Activated CD4-positive, alpha-beta T cell treated with anti-CD3 and anti-CD28 coated beads for 36 hours (primary cell): ENCODE measurements at regions not wholly inside any gene's neighbourhood (a gene's known extent, or its start where the extent isn't known, plus 50 kb on each side); places are given as distances from the start of the nearest gene placed in this dataset.

ENCODE experiments used
- ATAC-seq: fragments of 200-7000 bp; cut with Tn5 transposase; one replicate; pipeline ENCODE4 v1.10.0; 2021; ENCODE audit warnings: mild to moderate bottlenecking, moderate library complexity
- CTCF ChIA-PET: fragments of 350-600 bp; sonication (Branson Sonifier 250); formaldehyde crosslinking; loops from one replicate; lab custom pipeline; 2021; ENCODE audit warnings: antibody characterized with exemption; lab: Charles Lee
- POLR2A ChIA-PET: fragments of 350-600 bp; sonication (Branson Sonifier 250); formaldehyde crosslinking; loops from one replicate; lab custom pipeline; 2021; ENCODE audit warnings: antibody characterized with exemption, inconsistent platforms; lab: Charles Lee
- DNase-seq: peaks from one replicate; pipeline ENCODE4 v3.0.0-alpha.2; 2020
- H3K27ac Mint-ChIP-seq: one replicate; pipeline ENCODE4 v1.8.0; 2021; ENCODE audit warnings: mixed read lengths
- H3K27me3 Mint-ChIP-seq: one replicate; pipeline ENCODE4 v1.8.0; 2021; ENCODE audit warnings: mixed read lengths
- H3K36me3 Mint-ChIP-seq: one replicate; pipeline ENCODE4 v1.8.0; 2021; ENCODE audit warnings: low read depth, mixed read lengths
- H3K4me1 Mint-ChIP-seq: one replicate; pipeline ENCODE4 v1.8.0; 2021; ENCODE audit warnings: mixed read lengths
- H3K4me3 Mint-ChIP-seq: one replicate; pipeline ENCODE4 v1.8.0; 2021; ENCODE audit warnings: mild to moderate bottlenecking, moderate library complexity, mixed read lengths
- H3K9me3 Mint-ChIP-seq: one replicate; pipeline ENCODE4 v1.8.0; 2021; ENCODE audit warnings: low read depth, mixed read lengths
- intact Hi-C, 2 experiments: fragments of 100-400 bp; cut with DNase I in 1 of 2; cut with micrococcal nuclease in 1 of 2; formaldehyde crosslinking; loops; one replicate each; pipeline versions ENCODE4 v1.14.2 to v1.15.1; 2022 to 2024; cut with DNase I, micrococcal nuclease

- no peaks in the 10 kb centered on the region for H3K4me1 Mint-ChIP-seq
- H3K36me3 Mint-ChIP-seq: no peaks in the 10 kb centered on the region
- intact Hi-C loops: no loop called here
- ATAC-seq: no peak
- no peak overlapping the region for H3K27ac Mint-ChIP-seq
- no peak for DNase-seq
- H3K4me3 Mint-ChIP-seq: no peak overlapping the region
- H3K27me3 Mint-ChIP-seq: peaks cover 13% of the 10 kb centered on the region
- CTCF ChIA-PET: interaction anchor here (1.3 kb wide), 1 partner anchor 13 kb away, joined by 8 read pairs; no protein-coding TSS in a partner anchor
- no peaks in the 10 kb centered on the region for H3K9me3 Mint-ChIP-seq
- POLR2A ChIA-PET: no interaction called here
These were observed 66.8 kb upstream of the USP47 start for GRCh38 chr11:11774928-11775327.

- CTCF ChIA-PET: interaction anchor here (0.5 to 1.1 kb wide), 2 partner anchors 45 to 765 kb away, joined by 3 read pairs; no protein-coding TSS in a partner anchor
- Mint-ChIP-seq H3K36me3 (no peaks in the 10 kb centered on the region), H3K4me1 (no peaks in the 10 kb centered on the region), H3K27ac (no peak overlapping the region), H3K4me3 (no peak overlapping the region), H3K27me3 (peaks cover 20% of the 10 kb centered on the region), H3K9me3 (no peaks in the 10 kb centered on the region)
- ATAC-seq (no peak), DNase-seq (no peak)
- intact Hi-C loops: no loop called here
- POLR2A ChIA-PET: no interaction called here
These were observed 68.8 kb upstream of the USP47 start for GRCh38 chr11:11772865-11773515.

GRCh38 chr11:11770921-11771486, 70.8 kb upstream of the USP47 start:
- Mint-ChIP-seq H3K27ac (no peak overlapping the region), H3K4me3 (no peak overlapping the region), H3K9me3 (no peaks in the 10 kb centered on the region), H3K27me3 (peaks cover 18% of the 10 kb centered on the region), H3K36me3 (no peaks in the 10 kb centered on the region), H3K4me1 (no peaks in the 10 kb centered on the region)
- ATAC-seq (no peak), DNase-seq (no peak)
- ChIA-PET CTCF (interaction anchor here (0.6 to 1.1 kb wide), 2 partner anchors 229 to 511 kb away, joined by 3 read pairs; no protein-coding TSS in a partner anchor), POLR2A (no interaction called here)
- intact Hi-C loops: no loop called here

- no peak overlapping the region for H3K27ac Mint-ChIP-seq
- ATAC-seq: no peak
- no peak for DNase-seq
- H3K36me3 Mint-ChIP-seq: no peaks in the 10 kb centered on the region
- no peaks in the 10 kb centered on the region for H3K9me3 Mint-ChIP-seq
- ChIA-PET POLR2A (no interaction called here), CTCF (no interaction called here)
- H3K27me3 Mint-ChIP-seq: peaks cover 16% of the 10 kb centered on the region
- intact Hi-C loops: no loop called here
- H3K4me1 Mint-ChIP-seq: no peaks in the 10 kb centered on the region
- no peak overlapping the region for H3K4me3 Mint-ChIP-seq
These were observed 71.5 kb upstream of the USP47 start for GRCh38 chr11:11770296-11770695.

DNA sequence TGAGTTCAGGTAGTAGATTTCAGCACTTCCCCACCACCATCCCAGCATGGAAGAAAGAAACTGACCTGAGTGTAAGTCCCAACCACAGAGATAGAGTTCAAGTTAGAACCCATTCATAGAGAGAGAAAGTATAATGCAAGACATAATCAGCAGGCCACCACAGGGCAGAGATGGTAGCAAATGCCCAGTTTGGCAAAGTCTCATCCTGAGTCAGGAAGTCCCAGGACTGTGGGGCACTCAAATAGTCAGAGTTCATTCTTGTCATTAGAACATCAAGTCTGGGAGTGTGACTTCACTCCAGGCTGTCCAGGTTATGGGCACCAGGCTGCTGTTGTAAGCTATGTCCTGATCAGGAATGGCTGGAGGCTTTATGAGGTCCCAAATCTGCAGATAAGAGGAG, 72.0 kb upstream of the USP47 start:
- no peak overlapping the region for H3K4me3 Mint-ChIP-seq
- DNase-seq (no peak), ATAC-seq (no peak)
- peaks cover 14% of the 10 kb centered on the region for H3K27me3 Mint-ChIP-seq
- H3K9me3 Mint-ChIP-seq: no peaks in the 10 kb centered on the region
- POLR2A ChIA-PET: no interaction called here
- H3K27ac Mint-ChIP-seq: no peak overlapping the region
- CTCF ChIA-PET: interaction anchor here (0.7 kb wide), 1 partner anchor 260 kb away, joined by 3 read pairs; no protein-coding TSS in a partner anchor
- no peaks in the 10 kb centered on the region for H3K36me3 Mint-ChIP-seq
- no peaks in the 10 kb centered on the region for H3K4me1 Mint-ChIP-seq
- intact Hi-C loops: no loop called here

- intact Hi-C loops: no loop called here
- ChIA-PET CTCF (interaction anchor here (0.7 kb wide), 1 partner anchor 260 kb away, joined by 3 read pairs; no protein-coding TSS in a partner anchor), POLR2A (no interaction called here)
- no peak for DNase-seq
- Mint-ChIP-seq H3K27ac (no peak overlapping the region), H3K36me3 (no peaks in the 10 kb centered on the region), H3K9me3 (no peaks in the 10 kb centered on the region), H3K4me1 (no peaks in the 10 kb centered on the region), H3K27me3 (peaks cover 14% of the 10 kb centered on the region), H3K4me3 (no peak overlapping the region)
- ATAC-seq: no peak
These were observed 72.4 kb upstream of the USP47 start for GRCh38 chr11:11769362-11769761.

DNA sequence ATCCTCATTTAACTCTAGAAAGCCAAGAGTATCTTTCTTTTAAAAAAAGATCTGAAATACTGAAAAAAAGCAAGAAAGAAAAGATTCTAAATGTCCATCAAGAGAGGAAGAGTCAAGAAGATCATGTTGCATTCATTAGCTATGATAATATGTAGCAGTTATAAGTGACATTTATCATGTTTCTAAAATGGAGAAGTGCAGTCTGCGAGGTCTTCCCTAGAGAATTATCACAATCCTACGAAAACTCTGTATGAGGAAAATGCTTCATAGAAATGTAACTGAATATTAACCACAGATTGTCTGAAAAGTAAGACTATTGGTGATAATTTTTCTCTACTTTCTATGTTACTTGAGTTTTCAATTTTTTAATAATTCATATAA, 77.4 kb upstream of the USP47 start:
- intact Hi-C loops: no loop called here
- CTCF ChIA-PET: interaction anchor here (1.7 kb wide), 1 partner anchor 203 kb away, joined by 7 read pairs; no protein-coding TSS in a partner anchor
- no peaks in the 10 kb centered on the region for H3K36me3 Mint-ChIP-seq
- no peaks in the 10 kb centered on the region for H3K9me3 Mint-ChIP-seq
- ATAC-seq: no peak
- H3K27me3 Mint-ChIP-seq: peaks cover 17% of the 10 kb centered on the region
- no peak overlapping the region for H3K27ac Mint-ChIP-seq
- H3K4me3 Mint-ChIP-seq: no peak overlapping the region
- POLR2A ChIA-PET: no interaction called here
- DNase-seq: no peak
- H3K4me1 Mint-ChIP-seq: no peaks in the 10 kb centered on the region

DNA sequence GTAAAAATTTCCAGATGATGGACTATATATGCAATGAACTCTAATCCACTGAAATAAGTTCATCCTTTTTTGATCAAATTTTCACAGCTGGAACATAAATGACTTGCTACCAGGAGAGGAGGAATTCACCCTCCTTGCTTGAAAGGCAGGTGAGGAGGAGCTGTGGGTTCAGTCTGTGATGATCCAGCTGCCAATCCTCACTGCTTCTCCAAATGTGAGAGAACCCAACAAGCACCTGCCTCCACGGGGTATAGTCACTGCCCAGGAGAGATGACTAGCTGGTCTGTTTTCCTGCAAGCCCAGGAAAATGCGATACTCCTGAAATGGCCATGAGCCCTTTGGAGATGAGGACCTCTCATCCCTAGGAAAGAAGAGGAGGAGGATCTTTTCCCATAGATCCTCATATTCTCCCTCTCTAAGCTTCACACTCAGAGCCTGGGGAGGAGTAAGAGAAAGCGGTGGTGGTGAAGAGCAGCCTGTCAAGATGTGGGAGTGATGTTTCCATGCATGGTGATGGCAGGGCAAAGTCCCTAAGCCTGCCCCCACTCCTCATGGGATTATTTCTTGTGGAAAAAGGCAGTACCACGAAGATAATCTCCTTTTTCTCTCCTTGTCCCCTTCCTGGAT, 77.9 kb upstream of the USP47 start:
- ChIA-PET POLR2A (no interaction called here), CTCF (interaction anchor here (0.6 to 1.7 kb wide), 3 partner anchors 100 to 672 kb away, joined by 3 to 7 read pairs (median 3); no protein-coding TSS in a partner anchor)
- no peaks in the 10 kb centered on the region for H3K9me3 Mint-ChIP-seq
- no peak overlapping the region for H3K4me3 Mint-ChIP-seq
- H3K4me1 Mint-ChIP-seq: no peaks in the 10 kb centered on the region
- ATAC-seq: no peak
- peaks cover 13% of the 10 kb centered on the region for H3K27me3 Mint-ChIP-seq
- intact Hi-C loops: no loop called here
- DNase-seq: no peak
- no peak overlapping the region for H3K27ac Mint-ChIP-seq
- no peaks in the 10 kb centered on the region for H3K36me3 Mint-ChIP-seq

- POLR2A ChIA-PET: no interaction called here
These were observed 80.9 kb upstream of the USP47 start for GRCh38 chr11:11760838-11761237.

GRCh38 chr11:11758603-11759196, 83.1 kb upstream of the USP47 start:
- H3K36me3 Mint-ChIP-seq: no peaks in the 10 kb centered on the region
- POLR2A ChIA-PET: no interaction called here
- H3K4me1 Mint-ChIP-seq: no peaks in the 10 kb centered on the region
- no peak overlapping the region for H3K27ac Mint-ChIP-seq
- H3K4me3 Mint-ChIP-seq: no peak overlapping the region
- ATAC-seq (no peak), DNase-seq (no peak)
- no peaks in the 10 kb centered on the region for H3K9me3 Mint-ChIP-seq
- peaks cover 12% of the 10 kb centered on the region for H3K27me3 Mint-ChIP-seq
- CTCF ChIA-PET: interaction anchor here (0.8 kb wide), 1 partner anchor 189 kb away, joined by 4 read pairs; no protein-coding TSS in a partner anchor
- intact Hi-C loops: no loop called here

More at GRCh38 chr11:11760838-11761237, 80.9 kb upstream of the USP47 start:
- no peak for DNase-seq
- Mint-ChIP-seq H3K4me3 (no peak overlapping the region), H3K36me3 (no peaks in the 10 kb centered on the region), H3K27me3 (peaks cover 13% of the 10 kb centered on the region), H3K4me1 (no peaks in the 10 kb centered on the region), H3K27ac (no peak overlapping the region), H3K9me3 (no peaks in the 10 kb centered on the region)
- intact Hi-C loops: no loop called here
- no peak for ATAC-seq
- CTCF ChIA-PET: no interaction called here

- no peak overlapping the region for H3K4me3 Mint-ChIP-seq
- ChIA-PET POLR2A (no interaction called here), CTCF (interaction anchor here (0.8 kb wide), 2 partner anchors 190 to 444 kb away, joined by 3 to 4 read pairs; no protein-coding TSS in a partner anchor)
- H3K9me3 Mint-ChIP-seq: no peaks in the 10 kb centered on the region
- intact Hi-C loops: no loop called here
- H3K27ac Mint-ChIP-seq: no peak overlapping the region
- H3K36me3 Mint-ChIP-seq: no peaks in the 10 kb centered on the region
- no peaks in the 10 kb centered on the region for H3K4me1 Mint-ChIP-seq
- H3K27me3 Mint-ChIP-seq: peaks cover 15% of the 10 kb centered on the region
- no peak for DNase-seq
- no peak for ATAC-seq
These were observed 83.9 kb upstream of the USP47 start for GRCh38 chr11:11757909-11758308.
